ENCODE measurements at regions not wholly inside any gene's neighbourhood (a gene's known extent, or its start where the extent isn't known, plus 50 kb on each side); places are given as distances from the start of the nearest gene placed in this dataset.

- 81 to 83% methylated on average over 3 of the region's 3 CpGs for WGBS, 2 donors
These were observed 120.1 kb upstream of the SLC13A1 start for GRCh38 chr7:123319911-123320310.

GRCh38 chr7:123314886-123315285 lies 115.1 kb upstream of the SLC13A1 start:
- WGBS, 2 donors: 49 to 50% methylated on average over 1 of the region's 1 CpG
- no peaks in the 10 kb centered on the region for H3K27me3 ChIP-seq (ENCODE audit: control insufficient read depth in 3 of 3, insufficient read depth in 3 of 3, low read length in 2 of 3)
- ATAC-seq (ENCODE audit: insufficient read depth, low FRiP score) (no peak), DNase-seq (no peak)
- no peaks in the 10 kb centered on the region for H3K4me1 ChIP-seq (ENCODE audit: control insufficient read depth in 5 of 5, insufficient read depth in 5 of 5, low read length in 5 of 5)
- no peaks in the 10 kb centered on the region for H3K36me3 ChIP-seq (ENCODE audit: control insufficient read depth in 4 of 4, insufficient read depth in 4 of 4, low read length in 4 of 4)
- no peak overlapping the region for H3K9ac ChIP-seq (ENCODE audit: insufficient read depth in 1 of 2, low read length in 2 of 2)
- no peaks in the 10 kb centered on the region for H3K9me3 ChIP-seq (ENCODE audit: control insufficient read depth in 4 of 4, insufficient read depth in 3 of 4, low read length in 3 of 4)
- H3K27ac ChIP-seq (ENCODE audit: low read depth in 1 of 2, low read length in 1 of 2): no peak overlapping the region
- H3K4me3 ChIP-seq: no peak overlapping the region
- no peak for TF ChIP-seq CTCF (IDR thresholded peaks at IDR 0.05; ENCODE audit: control extremely low read depth, extremely low read depth)

More at GRCh38 chr7:123319911-123320310, 120.1 kb upstream of the SLC13A1 start:
- no peak for ATAC-seq (ENCODE audit: insufficient read depth, low FRiP score)
- H3K9me3 ChIP-seq (ENCODE audit: control insufficient read depth in 4 of 4, insufficient read depth in 3 of 4, low read length in 3 of 4): peaks cover 0 to 13% (median 5%) of the 10 kb centered on the region in 4 donors
- no peaks in the 10 kb centered on the region for H3K27me3 ChIP-seq (ENCODE audit: control insufficient read depth in 3 of 3, insufficient read depth in 3 of 3, low read length in 2 of 3)
- no peak for DNase-seq
- H3K4me1 ChIP-seq (ENCODE audit: control insufficient read depth in 5 of 5, insufficient read depth in 5 of 5, low read length in 5 of 5): no peaks in the 10 kb centered on the region
- no peaks in the 10 kb centered on the region for H3K36me3 ChIP-seq (ENCODE audit: control insufficient read depth in 4 of 4, insufficient read depth in 4 of 4, low read length in 4 of 4)
- no peak overlapping the region for H3K27ac ChIP-seq (ENCODE audit: low read depth in 1 of 2, low read length in 1 of 2)
- no peak overlapping the region for H3K9ac ChIP-seq (ENCODE audit: insufficient read depth in 1 of 2, low read length in 2 of 2)
- no peak for TF ChIP-seq CTCF (IDR thresholded peaks at IDR 0.05; ENCODE audit: control extremely low read depth, extremely low read depth)
- no peak overlapping the region for H3K4me3 ChIP-seq

- Histone ChIP-seq H3K36me3 (ENCODE audit: control insufficient read depth in 4 of 4, insufficient read depth in 4 of 4, low read length in 4 of 4) (no peaks in the 10 kb centered on the region), H3K9me3 (ENCODE audit: control insufficient read depth in 4 of 4, insufficient read depth in 3 of 4, low read length in 3 of 4) (no peaks in the 10 kb centered on the region), H3K27me3 (ENCODE audit: control insufficient read depth in 3 of 3, insufficient read depth in 3 of 3, low read length in 2 of 3) (no peaks in the 10 kb centered on the region), H3K9ac (ENCODE audit: insufficient read depth in 1 of 2, low read length in 2 of 2) (no peak overlapping the region), H3K4me3 (no peak overlapping the region), H3K27ac (ENCODE audit: low read depth in 1 of 2, low read length in 1 of 2) (no peak overlapping the region), H3K4me1 (ENCODE audit: control insufficient read depth in 5 of 5, insufficient read depth in 5 of 5, low read length in 5 of 5) (no peaks in the 10 kb centered on the region)
- ATAC-seq (ENCODE audit: insufficient read depth, low FRiP score): no peak
- WGBS, 2 donors: 90% methylated on average over 2 of the region's 2 CpGs
- no peak for DNase-seq
- TF ChIP-seq CTCF (IDR thresholded peaks at IDR 0.05; ENCODE audit: control extremely low read depth, extremely low read depth): no peak
These were observed 108.6 kb upstream of the SLC13A1 start for GRCh38 chr7:123308254-123308951.

All from lung (tissue), 11 donors.